H9 (cell line): ENCODE measurements at regions not wholly inside any gene's neighbourhood (a gene's known extent, or its start where the extent isn't known, plus 50 kb on each side); places are given as distances from the start of the nearest gene placed in this dataset.

Source experiments
- DNase-seq: peaks from one replicate; pipeline ENCODE4 v3.0.0-alpha.2; 2017
- H2AFZ ChIP-seq: one replicate; pipeline ENCODE4 v1.6.1; 2013; ENCODE audit warnings: mild to moderate bottlenecking, low read length, control low read depth, moderate library complexity
- H2AK5ac ChIP-seq: 2 replicates; pipeline ENCODE4 v1.6.1; 2013; ENCODE audit warnings: low read length, control low read depth, mixed read lengths; ENCODE audit not compliant: insufficient read length
- H2BK120ac ChIP-seq: one replicate; pipeline ENCODE4 v1.6.1; 2013; ENCODE audit warnings: low read depth, mild to moderate bottlenecking, low read length, control low read depth, inconsistent platforms; ENCODE audit not compliant: poor library complexity, severe bottlenecking
- H2BK12ac ChIP-seq: 2 replicates; pipeline ENCODE4 v1.6.1; 2013; ENCODE audit warnings: low read length, control low read depth, mixed read lengths, low read depth; ENCODE audit not compliant: insufficient read length
- H2BK15ac ChIP-seq: 2 replicates; pipeline ENCODE4 v1.6.1; 2013; ENCODE audit warnings: low read depth, low read length, control low read depth
- H2BK20ac ChIP-seq: one replicate; pipeline ENCODE4 v1.6.1; 2013; ENCODE audit warnings: low read depth, mild to moderate bottlenecking, low read length, control low read depth, inconsistent platforms; ENCODE audit not compliant: poor library complexity, severe bottlenecking
- H2BK5ac ChIP-seq: 2 replicates; pipeline ENCODE4 v1.6.1; 2013; ENCODE audit warnings: low read length, control low read depth, mixed read lengths; ENCODE audit not compliant: insufficient read length
- H3K14ac ChIP-seq: 2 replicates; pipeline ENCODE4 v1.6.1; 2013; ENCODE audit warnings: low read length, control low read depth; ENCODE audit not compliant: insufficient read depth
- H3K18ac ChIP-seq: 2 replicates; pipeline ENCODE4 v1.6.1; 2013; ENCODE audit warnings: low read depth, mild to moderate bottlenecking, mixed read lengths, low read length, control low read depth; ENCODE audit not compliant: insufficient read length
- H3K23ac ChIP-seq: 2 replicates; pipeline ENCODE4 v1.6.1; 2013; ENCODE audit warnings: low read length, control low read depth, mixed read lengths, low read depth; ENCODE audit not compliant: insufficient read length
- H3K23me2 ChIP-seq: 2 replicates; pipeline ENCODE4 v1.6.1; 2013; ENCODE audit warnings: low read depth, mild to moderate bottlenecking, mixed read lengths, low read length, control low read depth; ENCODE audit not compliant: insufficient read length, poor library complexity, severe bottlenecking
- H3K27ac ChIP-seq: 2 replicates; pipeline ENCODE4 v1.5.1; 2013; ENCODE audit warnings: low read length, control low read depth, mixed read lengths, low read depth; ENCODE audit not compliant: insufficient read length
- H3K27me3 ChIP-seq: 2 replicates; pipeline ENCODE4 v1.6.1; 2013; ENCODE audit warnings: low read length, control low read depth, inconsistent platforms; ENCODE audit not compliant: insufficient read depth
- H3K4ac ChIP-seq: 2 replicates; pipeline ENCODE4 v1.6.1; 2013; ENCODE audit warnings: low read depth, mild to moderate bottlenecking, control low read depth, inconsistent platforms, low read length, moderate library complexity
- H3K4me1 ChIP-seq: 2 replicates; pipeline ENCODE4 v1.6.1; 2013; ENCODE audit warnings: low read length, control low read depth, inconsistent platforms; ENCODE audit not compliant: insufficient read depth
- H3K4me2 ChIP-seq: 2 replicates; pipeline ENCODE4 v1.6.1; 2013; ENCODE audit warnings: low read length, control low read depth, mixed read lengths; ENCODE audit not compliant: insufficient read length, insufficient read depth
- H3K56ac ChIP-seq: 2 replicates; pipeline ENCODE4 v1.6.1; 2013; ENCODE audit warnings: low read depth, mild to moderate bottlenecking, mixed read lengths, low read length, control low read depth; ENCODE audit not compliant: insufficient read length
- H3K79me1 ChIP-seq: 2 replicates; pipeline ENCODE4 v1.6.1; 2013; ENCODE audit warnings: low read depth, mild to moderate bottlenecking, moderate library complexity, low read length, control low read depth, inconsistent platforms; ENCODE audit not compliant: insufficient read depth, poor library complexity, severe bottlenecking
- H3K79me2 ChIP-seq: 2 replicates; pipeline ENCODE4 v1.6.1; 2013; ENCODE audit warnings: low read length, control low read depth, inconsistent platforms; ENCODE audit not compliant: insufficient read depth
- H3K9ac ChIP-seq: 2 replicates; pipeline ENCODE4 v1.6.1; 2013; ENCODE audit warnings: low read length, control low read depth, mixed read lengths; ENCODE audit not compliant: insufficient read length; ENCODE audit errors: extremely low read depth
- H3K9me3 ChIP-seq: one replicate; pipeline ENCODE4 v1.6.1; 2013; ENCODE audit warnings: low read depth, low read length, inconsistent platforms; ENCODE audit not compliant: control insufficient read depth
- H3T11ph ChIP-seq: one replicate; pipeline ENCODE4 v1.6.1; 2013; ENCODE audit warnings: mild to moderate bottlenecking, low read length, control low read depth, inconsistent platforms
- H4K20me1 ChIP-seq: one replicate; pipeline ENCODE4 v1.6.1; 2013; ENCODE audit not compliant: control insufficient read depth, insufficient read length, insufficient read depth
- H4K5ac ChIP-seq: 2 replicates; pipeline ENCODE4 v1.6.1; 2013; ENCODE audit warnings: low read depth, mild to moderate bottlenecking, mixed read lengths, low read length, control low read depth; ENCODE audit not compliant: insufficient read length
- H4K8ac ChIP-seq: replicated peaks from 2 replicates; pipeline ENCODE4 v1.6.1; 2013; ENCODE audit warnings: low read length, control low read depth, mixed read lengths, low read depth; ENCODE audit not compliant: insufficient read length
- H4K91ac ChIP-seq: 2 replicates; pipeline ENCODE4 v1.6.1; 2013; ENCODE audit warnings: low read depth, mild to moderate bottlenecking, moderate library complexity, mixed read lengths, low read length, control low read depth; ENCODE audit not compliant: insufficient read length
- H3K27ac Mint-ChIP-seq, 3 experiments: 2 replicates in 2 of 3; 3 replicates in 1 of 3; pipeline ENCODE4 v1.8.0; 2020 to 2021; ENCODE audit warnings: mixed read lengths in 3 of 3, mild to moderate bottlenecking in 1 of 3, moderate library complexity in 1 of 3
- H3K27me3 Mint-ChIP-seq: 2 replicates; pipeline ENCODE4 v1.8.0; 2021; ENCODE audit warnings: low read depth, mild to moderate bottlenecking, moderate library complexity, mixed read lengths
- H3K36me3 Mint-ChIP-seq, 3 experiments: 2 replicates in 2 of 3; 3 replicates in 1 of 3; pipeline ENCODE4 v1.8.0; 2020 to 2021; ENCODE audit warnings: low read depth in 3 of 3, mixed read lengths in 3 of 3; ENCODE audit not compliant: insufficient read depth in 1 of 3
- H3K4me1 Mint-ChIP-seq, 2 experiments: 2 replicates each; pipeline ENCODE4 v1.8.0; 2020; ENCODE audit warnings: mixed read lengths in 2 of 2
- H3K4me3 Mint-ChIP-seq, 2 experiments: 2 replicates in 1 of 2; 3 replicates in 1 of 2; pipeline ENCODE4 v1.8.0; 2020 to 2021; ENCODE audit warnings: mild to moderate bottlenecking in 2 of 2, mixed read lengths in 2 of 2, moderate library complexity in 1 of 2
- H3K9me3 Mint-ChIP-seq, 2 experiments: 2 replicates in 1 of 2; 3 replicates in 1 of 2; pipeline ENCODE4 v1.8.0; 2020; ENCODE audit warnings: mild to moderate bottlenecking in 2 of 2, mixed read lengths in 2 of 2, moderate library complexity in 1 of 2
- WGBS: extraction: QIAGEN DNeasy Blood & Tissue Kit; methylation state at CpG from one replicate; pipeline ENCODE4 v1.1.7; 2013; ENCODE audit warnings: missing lambda C conversion rate, low lambda C conversion rate, mixed read lengths; ENCODE audit not compliant: insufficient read length; ENCODE audit errors: extremely low coverage; 5-methylcytosine and 5-hydroxymethylcytosine counted together
- TF ChIP-seq, protein P1 (sequence below): fragments of 200-600 bp; sonication (generic); conservative IDR thresholded peaks from 3 replicates; pipeline ENCODE4 v1.8.0; 2021; ENCODE audit warnings: antibody characterized with exemption, mild to moderate bottlenecking

DNA sequence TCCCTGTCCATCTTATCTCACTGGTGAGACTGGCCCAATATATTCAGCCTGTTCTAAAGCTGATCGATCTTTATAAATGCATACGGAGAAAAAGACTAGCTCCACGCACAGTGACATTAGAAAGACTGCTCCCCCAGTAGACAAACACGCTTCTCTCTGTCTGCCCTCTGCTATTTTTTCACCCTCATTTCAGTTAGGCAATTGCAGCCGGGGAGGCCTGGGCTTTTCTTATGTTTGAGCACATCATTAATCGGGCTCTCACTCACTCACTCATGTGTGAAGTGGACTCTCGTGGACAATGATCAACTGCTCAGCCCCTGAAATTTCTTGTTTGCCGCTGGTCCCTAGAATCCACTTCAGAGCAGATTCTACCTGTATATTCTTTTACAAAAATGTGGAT, 824.7 kb upstream of the TENM3 start:
- DNase-seq: no peak
- H3K14ac ChIP-seq: no peak overlapping the region
- H2AK5ac ChIP-seq: no peak overlapping the region
- no peak overlapping the region for H2BK120ac ChIP-seq
- H4K20me1 ChIP-seq: no peaks in the 10 kb centered on the region
- no peak overlapping the region for H3K56ac ChIP-seq
- Mint-ChIP-seq H3K36me3 (peaks cover 0 to 6% (median 0%) of the 10 kb centered on the region in 3 experiments; a peak in 2 of 7 replicates), H3K4me3 (no peak overlapping the region), H3K9me3 (peaks cover 0 to 3% of the 10 kb centered on the region in 2 experiments; a peak in 1 of 5 replicates), H3K27ac (no peak overlapping the region), H3K4me1 (peaks cover 5% of the 10 kb centered on the region in 2 experiments; a peak in 3 of 4 replicates), H3K27me3 (no peaks in the 10 kb centered on the region)
- H3K79me1 ChIP-seq: no peaks in the 10 kb centered on the region
- H4K91ac ChIP-seq: no peak overlapping the region
- no peak overlapping the region for H3K9ac ChIP-seq
- no peaks in the 10 kb centered on the region for H3K79me2 ChIP-seq
- H3K4me2 ChIP-seq: no peak overlapping the region
- no peaks in the 10 kb centered on the region for H3K9me3 ChIP-seq
- H2BK12ac ChIP-seq: no peak overlapping the region
- no peak overlapping the region for H3T11ph ChIP-seq
- H3K27ac ChIP-seq: no peak overlapping the region
- no peak overlapping the region for H2BK15ac ChIP-seq
- H3K4ac ChIP-seq: no peak overlapping the region
- H3K4me1 ChIP-seq: no peaks in the 10 kb centered on the region
- H2BK20ac ChIP-seq: no peak overlapping the region
- H3K23me2 ChIP-seq: no peaks in the 10 kb centered on the region
- no peak overlapping the region for H2AFZ ChIP-seq
- TF ChIP-seq, protein P1, sequence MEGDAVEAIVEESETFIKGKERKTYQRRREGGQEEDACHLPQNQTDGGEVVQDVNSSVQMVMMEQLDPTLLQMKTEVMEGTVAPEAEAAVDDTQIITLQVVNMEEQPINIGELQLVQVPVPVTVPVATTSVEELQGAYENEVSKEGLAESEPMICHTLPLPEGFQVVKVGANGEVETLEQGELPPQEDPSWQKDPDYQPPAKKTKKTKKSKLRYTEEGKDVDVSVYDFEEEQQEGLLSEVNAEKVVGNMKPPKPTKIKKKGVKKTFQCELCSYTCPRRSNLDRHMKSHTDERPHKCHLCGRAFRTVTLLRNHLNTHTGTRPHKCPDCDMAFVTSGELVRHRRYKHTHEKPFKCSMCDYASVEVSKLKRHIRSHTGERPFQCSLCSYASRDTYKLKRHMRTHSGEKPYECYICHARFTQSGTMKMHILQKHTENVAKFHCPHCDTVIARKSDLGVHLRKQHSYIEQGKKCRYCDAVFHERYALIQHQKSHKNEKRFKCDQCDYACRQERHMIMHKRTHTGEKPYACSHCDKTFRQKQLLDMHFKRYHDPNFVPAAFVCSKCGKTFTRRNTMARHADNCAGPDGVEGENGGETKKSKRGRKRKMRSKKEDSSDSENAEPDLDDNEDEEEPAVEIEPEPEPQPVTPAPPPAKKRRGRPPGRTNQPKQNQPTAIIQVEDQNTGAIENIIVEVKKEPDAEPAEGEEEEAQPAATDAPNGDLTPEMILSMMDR: no peak
- no CpG with 5 or more reads among the region's 8 CpGs for WGBS
- H4K5ac ChIP-seq: no peak overlapping the region
- H3K18ac ChIP-seq: no peak overlapping the region
- H3K23ac ChIP-seq: no peak overlapping the region
- H2BK5ac ChIP-seq: no peak overlapping the region
- H3K27me3 ChIP-seq: no peaks in the 10 kb centered on the region
- no peak overlapping the region for H4K8ac ChIP-seq
